GM12878 (cell line): ENCODE measurements at regions not wholly inside any gene's neighbourhood (a gene's known extent, or its start where the extent isn't known, plus 50 kb on each side); places are given as distances from the start of the nearest gene placed in this dataset.

Experiments used
- CHD2 ChIP-seq: IDR thresholded peaks from 2 replicates; pipeline ENCODE4 v1.6.1; 2011; ENCODE audit warnings: low read depth, low read length, improper control_type of control experiment, borderline replicate concordance
- EED ChIP-seq: sonication (generic); IDR thresholded peaks from 2 replicates; pipeline ENCODE4 v1.6.1; 2016; ENCODE audit warnings: antibody characterized with exemption, low read depth
- ETV6 ChIP-seq, 2 experiments: fragments of 450-650 bp in 1 of 2; IDR thresholded peaks in 1 of 2; conservative IDR thresholded peaks in 1 of 2; 2 replicates each; pipeline ENCODE4 v1.6.1; 2014; ENCODE audit warnings: antibody characterized with exemption in 1 of 2, borderline replicate concordance in 1 of 2, low read depth in 1 of 2, mild to moderate bottlenecking in 1 of 2, moderate library complexity in 1 of 2
- GATAD2B ChIP-seq: fragments of 450-650 bp; conservative IDR thresholded peaks from 2 replicates; pipeline ENCODE4 v1.6.1; 2017; ENCODE audit warnings: low read depth, mild to moderate bottlenecking, moderate library complexity
- IKZF2 ChIP-seq, 2 experiments: fragments of 450-650 bp; IDR thresholded peaks; 2 replicates each; pipeline ENCODE4 v1.6.1; 2017; ENCODE audit warnings: mild to moderate bottlenecking in 2 of 2, moderate library complexity in 2 of 2
- MYB ChIP-seq: fragments of 150-350 bp; IDR thresholded peaks from 2 replicates; pipeline ENCODE4 v1.6.1; 2014; ENCODE audit warnings: mild to moderate bottlenecking, low read depth, low read length, borderline replicate concordance
- NFYB ChIP-seq: IDR thresholded peaks from 2 replicates; pipeline ENCODE4 v1.6.1; 2011; ENCODE audit warnings: low read depth, mild to moderate bottlenecking, low read length, improper control_type of control experiment, moderate library complexity; ENCODE audit not compliant: insufficient read depth
- NR2F1 ChIP-seq: fragments of 450-650 bp; conservative IDR thresholded peaks from 2 replicates; pipeline ENCODE4 v1.6.1; 2017; ENCODE audit warnings: mild to moderate bottlenecking
- PAX5 ChIP-seq: IDR thresholded peaks from 2 replicates; pipeline ENCODE4 v1.6.1; 2011; ENCODE audit warnings: low read depth, low read length, borderline replicate concordance
- PKNOX1 ChIP-seq: fragments of 450-650 bp; IDR thresholded peaks from 2 replicates; pipeline ENCODE4 v1.6.1; 2016; ENCODE audit warnings: mild to moderate bottlenecking
- RAD21 ChIP-seq: IDR thresholded peaks from 2 replicates; pipeline ENCODE4 v1.6.1; 2011; ENCODE audit warnings: mild to moderate bottlenecking, low read depth, low read length, moderate library complexity; ENCODE audit not compliant: insufficient read depth
- RELB ChIP-seq: fragments of 450-650 bp; IDR thresholded peaks from 2 replicates; pipeline ENCODE4 v1.6.1; 2017; ENCODE audit warnings: low read depth, mild to moderate bottlenecking, moderate library complexity

GRCh38 chr16:79286646-79287423 lies 313.7 kb downstream of the MAF start (continued):
- no peak for TF ChIP-seq NFYB
- peak; percentile 90; the same call in 1 of the 2 replicates for TF ChIP-seq PAX5
- TF ChIP-seq MYB = peak; percentile 54; the same call in 1 of the 2 replicates
- no peak for TF ChIP-seq NR2F1
- peak; percentile 75 for TF ChIP-seq CHD2
- no peak for TF ChIP-seq RAD21
- no peak for TF ChIP-seq GATAD2B
- no peak for TF ChIP-seq PKNOX1
- 0 out of 4 replicates have a peak, but pooled peaks of 1 of the 2 experiments have one; percentile 45 for TF ChIP-seq ETV6 (conservative IDR thresholded peaks at IDR 0.05 in 1 of 2, IDR thresholded peaks at IDR 0.05 in 1 of 2; ENCODE audit: borderline replicate concordance in 1 of 2, low read depth in 1 of 2)
- peak; percentile 75; the same call in 1 of the 2 replicates for TF ChIP-seq EED
- peak; percentile 72 for TF ChIP-seq RELB
- TF ChIP-seq IKZF2 (IDR thresholded peaks at IDR 0.05) = peak; percentile 90 to 91
